ENCODE measurements at regions not wholly inside any gene's neighbourhood (a gene's known extent, or its start where the extent isn't known, plus 50 kb on each side); places are given as distances from the start of the nearest gene placed in this dataset.

- H3K4me1 ChIP-seq (ENCODE audit: low read length): peaks cover 7% of the 10 kb centered on the region
- H3K9me2 ChIP-seq (replicated peaks; ENCODE audit: insufficient read depth, low read length): no peaks in the 10 kb centered on the region
- H3K79me2 ChIP-seq (ENCODE audit: low read length): no peaks in the 10 kb centered on the region
- H3F3A ChIP-seq (ENCODE audit: insufficient read depth, low read length): no peaks in the 10 kb centered on the region
- no peaks in the 10 kb centered on the region for H3K27me3 ChIP-seq (replicated peaks; ENCODE audit: insufficient read depth, low read length)
- no peak overlapping the region for H3K9ac ChIP-seq (ENCODE audit: low read length)
- no peak overlapping the region for H3K27ac ChIP-seq (ENCODE audit: low read length)
- TF ChIP-seq CTCF (IDR thresholded peaks at IDR 0.05; ENCODE audit: low read length) (no peak), EZH2 (optimal IDR thresholded peaks at IDR 0.05; ENCODE audit: low read depth, low read length) (no peak), EZH2phosphoT487 (IDR thresholded peaks at IDR 0.05; ENCODE audit: low read length) (no peak)
- H4K20me1 ChIP-seq (ENCODE audit: insufficient read depth, low read length): no peaks in the 10 kb centered on the region
- no peak for DNase-seq
- H2AFZ ChIP-seq (ENCODE audit: low read length): no peak overlapping the region
- no peaks in the 10 kb centered on the region for H3K36me3 ChIP-seq (replicated peaks; ENCODE audit: insufficient read depth, low read length)
- H3K9me3 ChIP-seq (replicated peaks; ENCODE audit: insufficient read depth, low read length): no peaks in the 10 kb centered on the region
- no peak overlapping the region for H3K4me3 ChIP-seq (ENCODE audit: low read length)
- no peak overlapping the region for H3K4me2 ChIP-seq (ENCODE audit: low read depth, low read length)
Measured at GRCh38 chr11:23586173-23586572, 725.9 kb upstream of the CCDC179 start.

GRCh38 chr11:23590596-23591308 lies 730.5 kb upstream of the CCDC179 start:
- Histone ChIP-seq H3K4me1 (ENCODE audit: low read length) (no peaks in the 10 kb centered on the region), H3K9me2 (replicated peaks; ENCODE audit: insufficient read depth, low read length) (no peaks in the 10 kb centered on the region), H3K9me3 (replicated peaks; ENCODE audit: insufficient read depth, low read length) (no peaks in the 10 kb centered on the region), H3F3A (ENCODE audit: insufficient read depth, low read length) (no peaks in the 10 kb centered on the region), H3K9ac (ENCODE audit: low read length) (no peak overlapping the region), H2AFZ (ENCODE audit: low read length) (no peak overlapping the region), H3K4me2 (ENCODE audit: low read depth, low read length) (no peak overlapping the region), H4K20me1 (ENCODE audit: insufficient read depth, low read length) (no peaks in the 10 kb centered on the region), H3K4me3 (ENCODE audit: low read length) (no peak overlapping the region), H3K79me2 (ENCODE audit: low read length) (no peaks in the 10 kb centered on the region), H3K27ac (ENCODE audit: low read length) (no peak overlapping the region), H3K36me3 (replicated peaks; ENCODE audit: insufficient read depth, low read length) (no peaks in the 10 kb centered on the region), H3K27me3 (replicated peaks; ENCODE audit: insufficient read depth, low read length) (no peaks in the 10 kb centered on the region)
- TF ChIP-seq EZH2 (optimal IDR thresholded peaks at IDR 0.05; ENCODE audit: low read depth, low read length) (no peak), EZH2phosphoT487 (IDR thresholded peaks at IDR 0.05; ENCODE audit: low read length) (no peak), CTCF (IDR thresholded peaks at IDR 0.05; ENCODE audit: low read length) (no peak)
- no peak for DNase-seq

GRCh38 chr11:23594755-23595154 lies 734.5 kb upstream of the CCDC179 start:
- Histone ChIP-seq H3K4me1 (ENCODE audit: low read length) (no peaks in the 10 kb centered on the region), H3K9ac (ENCODE audit: low read length) (no peak overlapping the region), H3K27me3 (replicated peaks; ENCODE audit: insufficient read depth, low read length) (no peaks in the 10 kb centered on the region), H4K20me1 (ENCODE audit: insufficient read depth, low read length) (no peaks in the 10 kb centered on the region), H3K9me3 (replicated peaks; ENCODE audit: insufficient read depth, low read length) (no peaks in the 10 kb centered on the region), H3K27ac (ENCODE audit: low read length) (no peak overlapping the region), H3K79me2 (ENCODE audit: low read length) (no peaks in the 10 kb centered on the region), H3K9me2 (replicated peaks; ENCODE audit: insufficient read depth, low read length) (no peaks in the 10 kb centered on the region), H3F3A (ENCODE audit: insufficient read depth, low read length) (no peaks in the 10 kb centered on the region), H2AFZ (ENCODE audit: low read length) (no peak overlapping the region), H3K36me3 (replicated peaks; ENCODE audit: insufficient read depth, low read length) (no peaks in the 10 kb centered on the region), H3K4me3 (ENCODE audit: low read length) (no peak overlapping the region), H3K4me2 (ENCODE audit: low read depth, low read length) (no peak overlapping the region)
- DNase-seq: no peak
- TF ChIP-seq EZH2 (optimal IDR thresholded peaks at IDR 0.05; ENCODE audit: low read depth, low read length) (no peak), EZH2phosphoT487 (IDR thresholded peaks at IDR 0.05; ENCODE audit: low read length) (no peak), CTCF (IDR thresholded peaks at IDR 0.05; ENCODE audit: low read length) (no peak)

All from MM.1S (cell line).